HG03457 (cell line): ENCODE measurements at regions not wholly inside any gene's neighbourhood (a gene's known extent, or its start where the extent isn't known, plus 50 kb on each side); places are given as distances from the start of the nearest gene placed in this dataset.
"Not testable (repeated sequence)": the region's sequence is repeated elsewhere in the genome, so short reads cannot be mapped to it uniquely, and the experiment has no call there.

Source experiments
- ATAC-seq: cut with Tn5 transposase; IDR thresholded peaks from one replicate; pipeline ENCODE4 v1.9.1; 2021; ENCODE audit warnings: moderate number of reproducible peaks; ENCODE audit not compliant: unreplicated experiment

GRCh38 chr12:31162896-31163560 is 89.4 kb downstream of the DDX11 start:
- not testable (repeated sequence) for ATAC-seq

DNA sequence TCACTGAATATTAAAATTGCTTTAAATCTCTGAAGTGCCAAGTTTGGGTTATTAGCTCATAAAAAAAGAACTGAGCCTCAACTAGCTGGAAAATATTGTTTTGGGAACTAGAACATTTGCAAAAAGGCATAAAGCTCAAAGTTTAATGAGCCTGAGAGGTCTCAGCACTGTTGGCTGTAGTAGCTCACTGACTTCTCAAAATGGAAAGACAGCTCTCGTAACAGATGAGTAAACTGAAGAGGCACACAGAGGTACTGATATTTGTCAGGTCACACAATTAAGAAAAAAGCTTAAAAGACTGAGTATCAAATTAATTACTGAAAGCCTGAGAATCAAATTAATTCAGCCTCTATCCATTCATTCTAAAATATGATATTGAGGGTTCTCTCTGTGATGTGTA is 100.6 kb downstream of the DDX11 start:
- not testable (repeated sequence) for ATAC-seq

DNA sequence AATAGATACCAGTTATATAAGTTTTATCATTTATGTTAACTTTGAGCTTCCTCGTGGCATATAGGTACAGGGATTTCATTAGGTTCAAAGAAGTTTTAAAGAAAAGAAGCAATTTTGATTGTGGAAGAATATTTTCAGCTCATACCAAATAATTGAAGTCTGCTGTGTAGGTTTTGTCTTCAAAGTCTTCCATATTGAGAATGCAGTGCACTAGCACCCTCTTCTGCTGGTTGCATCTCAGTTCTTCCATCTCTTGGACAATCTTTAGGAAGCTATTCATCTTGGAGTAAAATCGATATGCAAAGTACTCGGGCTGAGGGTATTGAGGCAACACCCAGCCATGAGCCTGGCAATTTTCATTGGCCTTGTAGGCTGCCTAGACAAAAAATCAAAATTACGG is 103.9 kb downstream of the DDX11 start:
- ATAC-seq, result not testable (repeated sequence)

GRCh38 chr12:31178875-31179274 is 105.2 kb downstream of the DDX11 start:
- ATAC-seq, result not testable (repeated sequence)

GRCh38 chr12:31179627-31180237 is 106.1 kb downstream of the DDX11 start:
- not testable (repeated sequence) for ATAC-seq

- ATAC-seq, result not testable (repeated sequence)
Observed at GRCh38 chr12:31182571-31182970, 108.9 kb downstream of the DDX11 start.

- ATAC-seq, result not testable (repeated sequence)
Observed at GRCh38 chr12:31183107-31183506, 109.4 kb downstream of the DDX11 start.

- not testable (repeated sequence) for ATAC-seq
Observed at GRCh38 chr12:31183899-31184298, 110.2 kb downstream of the DDX11 start.

GRCh38 chr12:31184667-31185066 is 111.0 kb downstream of the DDX11 start:
- not testable (repeated sequence) for ATAC-seq

DNA sequence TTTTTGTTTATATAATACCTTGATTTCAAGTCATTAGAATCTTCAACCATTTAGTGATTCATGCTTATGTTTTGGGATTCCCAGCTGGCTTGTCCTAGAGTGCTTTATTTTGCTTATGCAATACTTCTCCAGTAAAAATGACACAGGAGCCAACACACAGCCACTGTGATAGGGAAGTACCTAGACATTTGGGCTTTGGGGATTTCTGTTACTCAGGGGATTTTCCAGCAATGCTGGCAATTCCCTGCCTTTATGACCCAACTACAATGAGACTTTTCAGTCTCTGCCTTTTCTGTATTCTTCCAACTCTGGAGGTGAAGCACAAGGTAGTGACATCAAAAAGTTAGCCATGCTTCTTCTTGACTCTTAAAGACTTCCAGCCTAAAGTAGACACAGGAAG is 119.0 kb downstream of the DDX11 start:
- not testable (repeated sequence) for ATAC-seq

GRCh38 chr12:31195620-31196019 is 122.0 kb downstream of the DDX11 start:
- ATAC-seq, result not testable (repeated sequence)

DNA sequence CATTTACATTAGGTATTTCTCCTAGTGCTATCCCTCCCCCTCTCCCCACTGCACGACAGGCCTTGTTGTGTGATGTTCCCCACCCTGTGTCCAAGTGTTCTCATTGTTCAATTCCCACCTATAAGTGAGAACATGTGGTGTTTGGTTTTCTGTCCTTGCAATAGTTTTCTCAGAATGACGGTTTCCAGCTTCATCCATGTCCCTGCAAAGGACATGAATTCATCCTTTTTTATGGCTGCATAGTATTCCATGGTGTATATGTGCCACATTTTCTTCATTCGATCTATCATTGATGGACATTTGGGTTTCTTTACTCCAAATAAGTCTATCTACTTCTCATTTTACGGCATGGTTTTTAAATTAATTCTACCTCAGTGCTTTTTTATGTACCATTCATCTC is 125.8 kb downstream of the DDX11 start:
- ATAC-seq, result not testable (repeated sequence)

GRCh38 chr12:31201382-31201781 is 124.6 kb downstream of the SINHCAF start:
- no peak for ATAC-seq

DNA sequence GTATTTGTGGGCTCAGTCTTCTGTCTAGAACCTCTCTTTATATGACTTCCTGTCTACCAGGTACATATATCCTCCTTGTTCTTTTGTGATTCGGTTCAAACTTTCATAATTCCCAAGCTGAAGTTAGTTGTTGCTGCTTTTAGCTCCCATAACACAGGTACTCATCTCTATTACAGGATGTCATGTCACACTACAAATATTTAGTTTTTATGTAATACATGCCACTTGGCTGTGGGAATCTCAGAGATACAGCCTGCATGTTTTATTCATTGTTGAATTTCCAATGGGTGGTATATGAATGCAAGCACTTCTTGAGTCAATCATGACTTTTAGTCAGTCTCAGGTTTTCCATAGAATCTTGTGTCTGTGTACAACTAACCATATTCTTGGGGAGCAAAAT is 122.7 kb downstream of the SINHCAF start:
- no peak for ATAC-seq

- peak; percentile 94 for ATAC-seq
Observed at GRCh38 chr12:31205054-31205453, 120.9 kb downstream of the SINHCAF start.

DNA sequence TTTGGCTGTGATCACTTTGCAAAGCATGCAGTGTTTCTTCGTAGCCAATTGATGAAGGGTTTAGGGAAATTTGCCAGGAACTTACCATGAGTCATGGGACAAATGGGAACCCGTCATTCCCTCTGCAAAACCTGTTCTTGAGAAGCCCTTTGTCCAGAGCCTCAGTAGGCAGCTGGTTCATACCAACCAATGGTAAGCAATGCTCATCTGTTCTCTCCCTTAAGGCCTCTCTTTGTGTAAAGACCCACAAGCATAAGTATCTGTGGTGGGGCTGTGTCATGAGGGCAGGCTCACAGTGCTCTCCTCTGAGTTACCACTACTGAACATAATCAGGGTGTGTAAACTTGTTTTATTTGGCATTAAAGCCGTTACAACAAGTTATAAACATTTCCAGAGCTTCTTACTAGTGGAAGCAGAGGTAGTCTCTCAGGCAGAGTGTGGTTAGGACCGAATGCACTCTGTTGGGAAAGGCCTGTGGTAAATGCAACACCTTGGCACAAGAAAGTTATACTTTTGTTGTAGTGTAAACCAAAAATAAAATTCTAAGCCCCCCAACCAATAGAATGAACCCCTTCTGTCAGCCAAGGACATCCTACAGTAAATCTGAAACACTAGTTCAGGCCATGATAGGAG is 119.8 kb downstream of the SINHCAF start:
- ATAC-seq, result no peak

- ATAC-seq, result no peak
Observed at GRCh38 chr12:31207799-31208465, 118.0 kb downstream of the SINHCAF start.

GRCh38 chr12:31210104-31210503 is 115.8 kb downstream of the SINHCAF start:
- no peak for ATAC-seq

- no peak for ATAC-seq
Observed at GRCh38 chr12:31210541-31210940, 115.4 kb downstream of the SINHCAF start.

DNA sequence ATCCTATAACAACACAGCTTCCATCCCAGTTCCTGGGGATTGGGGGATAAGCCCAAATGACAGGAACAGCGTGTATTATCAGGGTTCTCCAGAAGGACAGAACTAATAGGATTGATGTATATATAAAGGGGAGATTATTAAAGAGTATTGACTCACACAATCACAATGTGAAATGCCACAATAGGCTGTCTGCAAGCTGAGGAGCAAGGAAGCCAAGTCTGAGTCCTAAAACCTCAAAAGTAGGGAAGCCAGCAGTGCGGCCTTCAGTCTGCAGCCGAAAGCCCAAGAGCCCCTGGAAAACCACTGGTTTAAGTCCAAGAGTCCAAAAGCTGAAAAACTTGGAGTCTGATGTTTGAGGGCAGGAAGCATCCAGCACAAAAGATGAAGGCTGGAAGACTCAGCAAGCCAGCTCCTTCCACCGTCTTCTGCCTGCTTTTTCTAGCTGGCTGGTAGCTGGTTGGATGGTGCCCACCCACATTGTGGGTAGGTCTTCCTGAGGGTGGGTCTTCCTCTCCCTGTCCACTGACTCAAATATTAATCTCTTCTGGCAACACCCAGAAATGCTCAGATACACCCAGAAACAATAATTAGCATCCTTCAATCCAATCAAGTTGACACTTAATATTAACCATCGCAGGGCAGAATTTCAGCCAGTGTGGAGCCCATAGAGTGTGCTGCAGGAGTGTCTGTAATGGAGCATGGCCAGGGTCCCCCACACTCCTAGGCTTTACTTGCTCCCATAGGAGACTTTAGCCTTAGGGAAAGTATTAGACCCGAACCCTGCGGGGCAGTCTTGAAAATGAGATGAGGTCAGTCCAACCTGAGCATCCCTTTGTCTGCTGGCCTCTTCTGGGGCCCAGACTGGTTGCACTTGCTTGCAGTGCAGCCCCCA is 111.1 kb downstream of the SINHCAF start:
- ATAC-seq, result no peak
